ENCODE measurements at regions not wholly inside any gene's neighbourhood (a gene's known extent, or its start where the extent isn't known, plus 50 kb on each side); places are given as distances from the start of the nearest gene placed in this dataset.

DNA sequence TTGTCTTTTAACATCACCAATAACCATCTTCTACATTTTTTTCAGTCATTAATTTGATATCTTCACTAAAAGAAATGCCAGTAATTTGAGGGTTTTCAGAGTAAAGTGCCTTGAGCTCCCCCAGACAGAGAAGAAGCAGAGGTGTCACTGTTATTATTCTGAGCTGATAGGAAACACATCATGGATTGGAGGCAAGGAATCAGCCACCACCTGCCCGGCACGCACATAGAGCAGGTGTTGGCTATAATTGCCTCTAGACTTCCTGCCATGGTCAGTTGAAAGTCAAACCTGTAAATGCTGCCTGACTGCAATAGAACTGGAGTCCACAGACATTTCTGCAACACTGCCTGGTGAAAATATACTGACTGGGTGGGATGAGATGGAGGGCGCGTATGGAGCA lies 776.6 kb downstream of the UQCRFS1 start (continued):
- TF ChIP-seq, protein P1, sequence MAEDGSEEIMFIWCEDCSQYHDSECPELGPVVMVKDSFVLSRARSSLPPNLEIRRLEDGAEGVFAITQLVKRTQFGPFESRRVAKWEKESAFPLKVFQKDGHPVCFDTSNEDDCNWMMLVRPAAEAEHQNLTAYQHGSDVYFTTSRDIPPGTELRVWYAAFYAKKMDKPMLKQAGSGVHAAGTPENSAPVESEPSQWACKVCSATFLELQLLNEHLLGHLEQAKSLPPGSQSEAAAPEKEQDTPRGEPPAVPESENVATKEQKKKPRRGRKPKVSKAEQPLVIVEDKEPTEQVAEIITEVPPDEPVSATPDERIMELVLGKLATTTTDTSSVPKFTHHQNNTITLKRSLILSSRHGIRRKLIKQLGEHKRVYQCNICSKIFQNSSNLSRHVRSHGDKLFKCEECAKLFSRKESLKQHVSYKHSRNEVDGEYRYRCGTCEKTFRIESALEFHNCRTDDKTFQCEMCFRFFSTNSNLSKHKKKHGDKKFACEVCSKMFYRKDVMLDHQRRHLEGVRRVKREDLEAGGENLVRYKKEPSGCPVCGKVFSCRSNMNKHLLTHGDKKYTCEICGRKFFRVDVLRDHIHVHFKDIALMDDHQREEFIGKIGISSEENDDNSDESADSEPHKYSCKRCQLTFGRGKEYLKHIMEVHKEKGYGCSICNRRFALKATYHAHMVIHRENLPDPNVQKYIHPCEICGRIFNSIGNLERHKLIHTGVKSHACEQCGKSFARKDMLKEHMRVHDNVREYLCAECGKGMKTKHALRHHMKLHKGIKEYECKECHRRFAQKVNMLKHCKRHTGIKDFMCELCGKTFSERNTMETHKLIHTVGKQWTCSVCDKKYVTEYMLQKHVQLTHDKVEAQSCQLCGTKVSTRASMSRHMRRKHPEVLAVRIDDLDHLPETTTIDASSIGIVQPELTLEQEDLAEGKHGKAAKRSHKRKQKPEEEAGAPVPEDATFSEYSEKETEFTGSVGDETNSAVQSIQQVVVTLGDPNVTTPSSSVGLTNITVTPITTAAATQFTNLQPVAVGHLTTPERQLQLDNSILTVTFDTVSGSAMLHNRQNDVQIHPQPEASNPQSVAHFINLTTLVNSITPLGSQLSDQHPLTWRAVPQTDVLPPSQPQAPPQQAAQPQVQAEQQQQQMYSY (CRISPR knock-in tag; IDR thresholded peaks at IDR 0.05), result no peak
- TF ChIP-seq MTA3 (IDR thresholded peaks at IDR 0.05; ENCODE audit: borderline replicate concordance, low read length), result no peak
- no peak for TF ChIP-seq ZNF207 (IDR thresholded peaks at IDR 0.05; ENCODE audit: borderline replicate concordance)
- no peak for TF ChIP-seq RBBP5 (conservative IDR thresholded peaks at IDR 0.05)

DNA sequence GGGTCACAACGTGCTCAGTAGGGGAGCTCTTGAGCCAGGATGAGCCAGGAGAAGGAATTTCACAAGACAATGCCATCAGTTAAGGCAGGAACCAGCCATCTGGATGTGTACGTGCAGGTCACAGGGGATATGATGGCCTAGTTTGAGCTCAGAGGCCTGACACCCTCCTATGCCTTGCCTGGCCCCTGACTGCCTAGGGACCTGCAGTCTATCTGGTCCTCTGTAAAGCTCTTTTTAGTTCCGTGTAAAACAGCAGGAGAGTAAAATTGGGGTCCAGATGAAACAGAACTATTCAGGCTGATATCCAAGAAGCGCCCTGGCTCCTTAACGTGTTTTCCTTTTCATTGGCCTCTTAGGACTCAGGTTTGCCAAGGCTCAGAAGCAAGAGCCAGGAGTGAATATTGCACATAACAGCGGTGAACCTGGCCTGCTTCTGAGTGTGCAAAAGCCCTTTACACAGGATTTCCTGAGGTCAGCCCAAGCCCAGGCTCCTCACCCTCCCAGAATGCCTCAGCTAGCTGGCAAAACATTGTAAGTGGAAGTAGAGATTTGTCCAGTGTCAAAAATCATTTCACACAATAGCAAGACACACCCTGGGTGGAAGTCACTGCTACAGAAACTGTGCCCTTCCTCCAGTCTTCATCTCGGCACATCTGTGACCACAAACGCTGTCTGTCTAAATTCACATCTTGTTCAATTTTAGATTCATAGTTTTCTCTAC lies 777.2 kb downstream of the UQCRFS1 start:
- intact Hi-C loops (cut with micrococcal nuclease; ENCODE audit: unreplicated experiment), result no loop called here
- Histone ChIP-seq H3K36me3 (ENCODE audit: control insufficient read depth in 2 of 2, insufficient read depth in 2 of 2, low read length in 1 of 2) (no peaks in the 10 kb centered on the region), H2AFZ (ENCODE audit: control insufficient read depth, low read depth, low read length) (no peak overlapping the region), H3K4me2 (ENCODE audit: control insufficient read depth, insufficient read depth) (no peak overlapping the region), H3K4me1 (ENCODE audit: control insufficient read depth, insufficient read depth, low read length) (no peaks in the 10 kb centered on the region), H4K20me1 (ENCODE audit: control insufficient read depth, insufficient read depth) (no peaks in the 10 kb centered on the region), H3K9ac (ENCODE audit: control insufficient read depth, insufficient read depth, low read length) (no peak overlapping the region), H3K9me3 (replicated peaks; ENCODE audit: control insufficient read depth, insufficient read depth, low read length) (no peaks in the 10 kb centered on the region; the same call in 2 of the 3 replicates), H3K27me3 (replicated peaks in 1 of 2; ENCODE audit: control insufficient read depth in 2 of 2, insufficient read depth in 2 of 2, low read length in 1 of 2) (no peaks in the 10 kb centered on the region), H3K79me2 (ENCODE audit: control insufficient read depth, insufficient read depth, low read length) (no peaks in the 10 kb centered on the region), H3K4me3 (no peak overlapping the region), H3K27ac (ENCODE audit: control insufficient read depth, insufficient read depth) (no peak overlapping the region)
- RAD21 ChIA-PET (ENCODE audit: unreplicated experiment), result no interaction called here
- FAIRE-seq (no peak), ATAC-seq (no peak), DNase-seq (ENCODE audit: low read depth, low spot score) (no peak)
- in situ Hi-C loops (cut with MboI), result no loop called here
- WGBS (ENCODE audit: insufficient coverage, insufficient replicate concordance, low lambda C conversion rate, missing lambda C conversion rate), result 5% methylated on average over 8 of the region's 8 CpGs
- SMC1A ChIA-PET (ENCODE audit: uncharacterized antibody, unreplicated experiment), result interaction anchor here (1.5 kb wide), 1 partner anchor 168 kb away, joined by 4 read pairs; no protein-coding TSS in a partner anchor
- no TSS peak for BruUV-seq (replicated peaks)
- TF ChIP-seq TAF1 (IDR thresholded peaks at IDR 0.05; ENCODE audit: borderline replicate concordance, low read depth, low read length), result no peak
- no peak for TF ChIP-seq RB1 (IDR thresholded peaks at IDR 0.05; ENCODE audit: borderline replicate concordance)
- no peak for TF ChIP-seq IRF4 (IDR thresholded peaks at IDR 0.05; ENCODE audit: low read depth, low read length)
- TF ChIP-seq RCOR1 (conservative IDR thresholded peaks at IDR 0.05; ENCODE audit: low read depth, low read length), result no peak
- TF ChIP-seq RFX5 (IDR thresholded peaks at IDR 0.05; ENCODE audit: low read depth, low read length), result no peak
- no peak for TF ChIP-seq SMARCA5 (IDR thresholded peaks at IDR 0.05)
- no peak for TF ChIP-seq CEBPB (IDR thresholded peaks at IDR 0.05; ENCODE audit: borderline replicate concordance in 1 of 2, low read depth in 2 of 2, low read length in 2 of 2)
- TF ChIP-seq, protein P2, sequence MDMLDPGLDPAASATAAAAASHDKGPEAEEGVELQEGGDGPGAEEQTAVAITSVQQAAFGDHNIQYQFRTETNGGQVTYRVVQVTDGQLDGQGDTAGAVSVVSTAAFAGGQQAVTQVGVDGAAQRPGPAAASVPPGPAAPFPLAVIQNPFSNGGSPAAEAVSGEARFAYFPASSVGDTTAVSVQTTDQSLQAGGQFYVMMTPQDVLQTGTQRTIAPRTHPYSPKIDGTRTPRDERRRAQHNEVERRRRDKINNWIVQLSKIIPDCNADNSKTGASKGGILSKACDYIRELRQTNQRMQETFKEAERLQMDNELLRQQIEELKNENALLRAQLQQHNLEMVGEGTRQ (IDR thresholded peaks at IDR 0.05; ENCODE audit: borderline replicate concordance, low read depth, low read length), result no peak
- TF ChIP-seq GATAD2B (conservative IDR thresholded peaks at IDR 0.05; ENCODE audit: low read depth), result no peak
- no peak for TF ChIP-seq POLR2A (IDR thresholded peaks at IDR 0.05; ENCODE audit: low read depth, low read length)
- TF ChIP-seq, protein P3, sequence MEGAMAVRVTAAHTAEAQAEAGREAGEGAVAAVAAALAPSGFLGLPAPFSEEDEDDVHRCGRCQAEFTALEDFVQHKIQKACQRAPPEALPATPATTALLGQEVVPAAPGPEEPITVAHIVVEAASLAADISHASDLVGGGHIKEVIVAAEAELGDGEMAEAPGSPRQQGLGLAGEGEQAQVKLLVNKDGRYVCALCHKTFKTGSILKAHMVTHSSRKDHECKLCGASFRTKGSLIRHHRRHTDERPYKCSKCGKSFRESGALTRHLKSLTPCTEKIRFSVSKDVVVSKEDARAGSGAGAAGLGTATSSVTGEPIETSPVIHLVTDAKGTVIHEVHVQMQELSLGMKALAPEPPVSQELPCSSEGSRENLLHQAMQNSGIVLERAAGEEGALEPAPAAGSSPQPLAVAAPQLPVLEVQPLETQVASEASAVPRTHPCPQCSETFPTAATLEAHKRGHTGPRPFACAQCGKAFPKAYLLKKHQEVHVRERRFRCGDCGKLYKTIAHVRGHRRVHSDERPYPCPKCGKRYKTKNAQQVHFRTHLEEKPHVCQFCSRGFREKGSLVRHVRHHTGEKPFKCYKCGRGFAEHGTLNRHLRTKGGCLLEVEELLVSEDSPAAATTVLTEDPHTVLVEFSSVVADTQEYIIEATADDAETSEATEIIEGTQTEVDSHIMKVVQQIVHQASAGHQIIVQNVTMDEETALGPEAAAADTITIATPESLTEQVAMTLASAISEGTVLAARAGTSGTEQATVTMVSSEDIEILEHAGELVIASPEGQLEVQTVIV (IDR thresholded peaks at IDR 0.05; ENCODE audit: borderline replicate concordance, partially characterized antibody), result no peak
- no peak for TF ChIP-seq ESRRA (IDR thresholded peaks at IDR 0.05; ENCODE audit: low read length)
- CTCF ChIA-PET, result no interaction called here
- POLR2A ChIA-PET, result interaction anchor here (1.0 kb wide), 1 partner anchor 11 kb away, joined by 3 read pairs; no protein-coding TSS in a partner anchor
